MM.1S (cell line): ENCODE measurements at regions not wholly inside any gene's neighbourhood (a gene's known extent, or its start where the extent isn't known, plus 50 kb on each side); places are given as distances from the start of the nearest gene placed in this dataset.

ENCODE experiments used
- DNase-seq: peaks from one replicate; pipeline ENCODE4 v3.0.0-alpha.2; 2015
- H2AFZ ChIP-seq: fragments of 300-600 bp; sonication (generic); 2 replicates; pipeline ENCODE4 v1.6.0; 2016; ENCODE audit warnings: antibody characterized with exemption, low read length
- H3F3A ChIP-seq: fragments of 300-600 bp; sonication (generic); 2 replicates; pipeline ENCODE4 v1.6.1; 2016; ENCODE audit warnings: mild to moderate bottlenecking, antibody characterized with exemption, low read length, moderate library complexity, mixed read lengths; ENCODE audit not compliant: insufficient read depth
- H3K27ac ChIP-seq: fragments of 300-600 bp; sonication (generic); 2 replicates; pipeline ENCODE4 v1.5.1; 2016; ENCODE audit warnings: mild to moderate bottlenecking, low read length
- H3K27me3 ChIP-seq: fragments of 300-600 bp; sonication (generic); replicated peaks from 2 replicates; pipeline ENCODE4 v1.6.0; 2016; ENCODE audit warnings: low read length; ENCODE audit not compliant: insufficient read depth
- H3K36me3 ChIP-seq: fragments of 300-600 bp; sonication (generic); replicated peaks from 2 replicates; pipeline ENCODE4 v1.6.1; 2016; ENCODE audit warnings: mild to moderate bottlenecking, low read length, mixed read lengths; ENCODE audit not compliant: insufficient read depth
- H3K4me1 ChIP-seq: fragments of 300-600 bp; sonication (generic); 2 replicates; pipeline ENCODE4 v1.6.1; 2016; ENCODE audit warnings: low read length, mixed read lengths
- H3K4me2 ChIP-seq: fragments of 300-600 bp; sonication (generic); 2 replicates; pipeline ENCODE4 v1.6.0; 2016; ENCODE audit warnings: low read depth, low read length
- H3K4me3 ChIP-seq: fragments of 300-600 bp; sonication (generic); 2 replicates; pipeline ENCODE4 v1.5.1; 2016; ENCODE audit warnings: low read length, mixed read lengths
- H3K79me2 ChIP-seq: fragments of 300-600 bp; sonication (generic); 2 replicates; pipeline ENCODE4 v1.6.1; 2016; ENCODE audit warnings: mixed run types, low read length, mixed read lengths
- H3K9ac ChIP-seq: fragments of 300-600 bp; sonication (generic); 2 replicates; pipeline ENCODE4 v1.6.1; 2016; ENCODE audit warnings: low read length, mixed read lengths
- H3K9me2 ChIP-seq: fragments of 300-600 bp; sonication (generic); replicated peaks from 2 replicates; pipeline ENCODE4 v1.6.1; 2016; ENCODE audit warnings: mild to moderate bottlenecking, low read length, mixed read lengths; ENCODE audit not compliant: insufficient read depth
- H3K9me3 ChIP-seq: fragments of 300-600 bp; sonication (generic); replicated peaks from 2 replicates; pipeline ENCODE4 v1.6.1; 2016; ENCODE audit warnings: mild to moderate bottlenecking, low read length, mixed read lengths; ENCODE audit not compliant: insufficient read depth
- H4K20me1 ChIP-seq: fragments of 300-600 bp; sonication (generic); 2 replicates; pipeline ENCODE4 v1.6.1; 2016; ENCODE audit warnings: mild to moderate bottlenecking, low read length, moderate library complexity, mixed read lengths; ENCODE audit not compliant: insufficient read depth
- CTCF ChIP-seq: fragments of 300-600 bp; sonication (generic); IDR thresholded peaks from 2 replicates; pipeline ENCODE4 v1.5.1; 2016; ENCODE audit warnings: antibody characterized with exemption, low read length, mixed read lengths
- EZH2 ChIP-seq: fragments of 300-600 bp; sonication (generic); optimal IDR thresholded peaks from 2 replicates; pipeline ENCODE3; 2017; ENCODE audit warnings: low read depth, mild to moderate bottlenecking, antibody characterized with exemption, low read length, mixed read lengths
- EZH2phosphoT487 ChIP-seq: fragments of 300-600 bp; sonication (generic); IDR thresholded peaks from 2 replicates; pipeline ENCODE4 v1.6.1; 2018; ENCODE audit warnings: antibody characterized with exemption, low read length

GRCh38 chr14:39988939-39989338 is 556.7 kb upstream of the FBXO33 start:
- no peaks in the 10 kb centered on the region for H3K79me2 ChIP-seq
- no peak overlapping the region for H2AFZ ChIP-seq
- H3K36me3 ChIP-seq: no peaks in the 10 kb centered on the region
- no peak overlapping the region for H3K4me2 ChIP-seq
- TF ChIP-seq EZH2phosphoT487 (no peak), CTCF (peak; percentile 30)
- no peaks in the 10 kb centered on the region for H3K9me3 ChIP-seq
- no peak overlapping the region for H3K27ac ChIP-seq
- H3K9ac ChIP-seq: no peak overlapping the region
- DNase-seq: peak; percentile 10
- no peaks in the 10 kb centered on the region for H3K27me3 ChIP-seq
- no peak overlapping the region for H3K4me3 ChIP-seq
- H3F3A ChIP-seq: no peaks in the 10 kb centered on the region
- no peaks in the 10 kb centered on the region for H3K9me2 ChIP-seq
- no peaks in the 10 kb centered on the region for H3K4me1 ChIP-seq
- H4K20me1 ChIP-seq: no peaks in the 10 kb centered on the region

- DNase-seq: no peak
- no peaks in the 10 kb centered on the region for H3K9me3 ChIP-seq
- no peaks in the 10 kb centered on the region for H3F3A ChIP-seq
- no peaks in the 10 kb centered on the region for H3K9me2 ChIP-seq
- H3K4me3 ChIP-seq: no peak overlapping the region
- H3K27me3 ChIP-seq: no peaks in the 10 kb centered on the region
- no peaks in the 10 kb centered on the region for H4K20me1 ChIP-seq
- no peak overlapping the region for H3K4me2 ChIP-seq
- H3K9ac ChIP-seq: no peak overlapping the region
- no peak overlapping the region for H2AFZ ChIP-seq
- no peak overlapping the region for H3K27ac ChIP-seq
- no peaks in the 10 kb centered on the region for H3K36me3 ChIP-seq
- TF ChIP-seq EZH2phosphoT487 (no peak), EZH2 (no peak), CTCF (no peak)
- H3K4me1 ChIP-seq: no peaks in the 10 kb centered on the region
- no peaks in the 10 kb centered on the region for H3K79me2 ChIP-seq
These were observed 552.1 kb upstream of the FBXO33 start for GRCh38 chr14:39984323-39984722.

- DNase-seq: no peak
- Histone ChIP-seq H3K9ac (no peak overlapping the region), H3K27me3 (no peaks in the 10 kb centered on the region), H3K36me3 (no peaks in the 10 kb centered on the region), H4K20me1 (no peaks in the 10 kb centered on the region), H3K9me3 (no peaks in the 10 kb centered on the region), H3K9me2 (no peaks in the 10 kb centered on the region), H3K4me2 (no peak overlapping the region), H3K4me1 (no peaks in the 10 kb centered on the region), H3K27ac (no peak overlapping the region), H2AFZ (no peak overlapping the region), H3K4me3 (no peak overlapping the region), H3K79me2 (no peaks in the 10 kb centered on the region), H3F3A (no peaks in the 10 kb centered on the region)
- no peak for TF ChIP-seq CTCF
- TF ChIP-seq EZH2phosphoT487: no peak
- no peak for TF ChIP-seq EZH2
These were observed 545.0 kb upstream of the FBXO33 start for GRCh38 chr14:39977198-39977597.

- H3K27ac ChIP-seq: no peak overlapping the region
- no peak overlapping the region for H3K9ac ChIP-seq
- H3F3A ChIP-seq: no peaks in the 10 kb centered on the region
- no peak overlapping the region for H3K4me3 ChIP-seq
- no peaks in the 10 kb centered on the region for H3K36me3 ChIP-seq
- H3K4me2 ChIP-seq: no peak overlapping the region
- no peak overlapping the region for H2AFZ ChIP-seq
- no peak for TF ChIP-seq EZH2phosphoT487
- no peak for TF ChIP-seq CTCF
- TF ChIP-seq EZH2: no peak
- no peaks in the 10 kb centered on the region for H3K27me3 ChIP-seq
- H3K79me2 ChIP-seq: no peaks in the 10 kb centered on the region
- no peaks in the 10 kb centered on the region for H4K20me1 ChIP-seq
- DNase-seq: no peak
- H3K9me2 ChIP-seq: no peaks in the 10 kb centered on the region
- no peaks in the 10 kb centered on the region for H3K4me1 ChIP-seq
- H3K9me3 ChIP-seq: no peaks in the 10 kb centered on the region
These were observed 541.8 kb upstream of the FBXO33 start for GRCh38 chr14:39974036-39974435.
